HG03442 (cell line): ENCODE measurements at regions not wholly inside any gene's neighbourhood (a gene's known extent, or its start where the extent isn't known, plus 50 kb on each side); places are given as distances from the start of the nearest gene placed in this dataset.

Source experiments
- ATAC-seq: cut with Tn5 transposase; IDR thresholded peaks from one replicate; pipeline ENCODE4 v1.9.1; 2021; ENCODE audit warnings: mild to moderate bottlenecking, moderate library complexity; ENCODE audit not compliant: unreplicated experiment

DNA sequence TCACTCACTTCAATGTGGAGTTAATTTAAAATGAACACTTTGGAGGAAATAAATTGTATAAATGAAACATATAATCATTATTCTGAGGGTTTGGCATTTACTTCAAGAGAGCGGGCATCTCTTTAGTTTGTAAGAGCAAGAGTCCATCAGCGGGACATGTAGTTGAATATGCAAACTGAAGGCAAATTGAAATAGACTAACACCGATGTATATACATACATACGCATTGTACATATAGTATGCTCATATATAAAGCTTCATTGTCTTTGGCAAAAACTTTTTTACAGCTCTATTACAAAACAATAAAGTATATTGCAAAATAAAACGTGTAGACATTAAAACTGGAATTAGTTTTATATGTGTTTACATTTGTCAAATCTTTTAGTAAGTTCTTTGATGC lies 328.9 kb downstream of the LTN1 start:
- ATAC-seq = no peak

DNA sequence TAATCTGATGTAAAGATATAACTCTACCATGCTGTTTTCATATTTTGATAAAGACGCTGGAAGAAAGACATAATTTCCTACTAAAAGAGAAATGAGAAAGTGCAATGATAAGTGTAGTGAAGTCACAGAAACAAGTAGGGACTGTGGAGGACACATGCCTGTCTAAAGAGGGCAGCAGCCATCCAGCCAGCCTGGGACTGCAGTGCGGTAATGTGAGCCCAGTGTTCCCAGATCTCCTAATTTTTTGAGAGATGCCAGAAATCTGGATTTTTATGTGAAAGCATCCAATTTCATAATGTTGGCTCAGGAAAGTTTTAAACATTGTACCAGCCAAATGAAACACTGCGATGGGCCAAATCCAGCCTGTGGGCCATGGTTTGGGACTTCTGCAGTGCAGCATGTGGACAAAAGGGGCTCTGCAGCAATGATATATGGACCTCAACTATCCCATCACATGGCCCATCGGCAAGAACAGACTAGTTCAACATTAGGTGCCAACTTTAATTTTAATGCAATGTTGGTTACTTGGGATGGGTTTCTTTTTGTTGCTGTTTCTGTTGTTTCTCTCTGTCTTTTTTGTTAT lies 329.5 kb downstream of the LTN1 start:
- ATAC-seq = no peak

DNA sequence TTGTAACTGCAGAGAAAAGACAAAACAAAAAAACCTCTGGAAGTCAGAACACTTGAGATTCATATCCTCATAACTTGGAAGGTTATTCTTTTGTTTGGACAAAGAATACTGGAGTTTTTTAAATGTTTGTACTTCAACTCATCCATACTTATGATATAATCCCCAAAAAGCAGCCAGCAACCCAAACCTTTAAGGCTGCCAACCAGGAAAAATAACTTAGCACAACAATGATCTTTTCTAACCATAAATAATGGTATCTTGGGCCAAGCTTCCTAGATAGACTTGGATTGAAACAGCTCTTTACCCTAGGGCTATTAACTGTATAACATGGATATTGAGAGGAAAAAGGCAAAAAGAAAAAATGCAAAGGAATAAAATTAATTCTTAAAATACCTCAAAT lies 335.1 kb downstream of the LTN1 start:
- no peak for ATAC-seq

DNA sequence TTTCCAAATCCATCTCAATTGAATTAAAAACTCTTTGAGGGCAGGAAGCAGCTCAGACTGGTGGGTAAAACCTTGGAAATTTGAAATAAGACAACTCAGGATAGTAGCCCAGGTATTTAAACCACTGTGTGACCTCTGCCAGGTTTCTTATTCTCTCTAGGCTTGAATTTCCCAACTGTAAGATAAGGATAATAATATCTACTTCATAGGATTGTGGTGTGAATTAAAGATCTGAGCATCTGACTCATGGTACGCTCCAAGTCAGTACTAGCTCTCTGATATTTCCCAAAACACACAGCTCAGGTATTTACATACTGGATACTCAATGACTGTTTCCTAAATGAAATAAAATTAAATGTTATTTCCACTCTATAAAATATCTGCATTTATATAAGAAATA lies 337.2 kb downstream of the LTN1 start:
- ATAC-seq = no peak

DNA sequence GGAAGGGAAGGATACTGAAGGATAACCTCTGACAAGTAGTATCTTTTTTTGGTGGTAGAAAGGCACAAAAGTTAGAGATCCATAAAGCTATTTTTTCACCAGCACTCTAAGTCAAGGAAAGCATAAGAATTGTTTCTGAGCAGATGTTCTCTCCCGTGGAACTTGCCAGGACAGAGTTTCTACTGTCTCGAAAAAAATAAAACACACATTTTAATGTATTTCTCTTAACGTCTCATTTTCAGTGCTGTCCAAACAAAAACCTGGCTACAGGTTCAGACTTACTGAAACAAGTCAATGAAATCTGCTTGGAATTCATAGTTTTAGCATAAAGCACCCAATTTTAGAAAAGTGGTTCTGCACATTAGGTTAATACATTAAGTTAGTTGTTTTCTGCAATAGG lies 338.3 kb downstream of the LTN1 start:
- no peak for ATAC-seq

DNA sequence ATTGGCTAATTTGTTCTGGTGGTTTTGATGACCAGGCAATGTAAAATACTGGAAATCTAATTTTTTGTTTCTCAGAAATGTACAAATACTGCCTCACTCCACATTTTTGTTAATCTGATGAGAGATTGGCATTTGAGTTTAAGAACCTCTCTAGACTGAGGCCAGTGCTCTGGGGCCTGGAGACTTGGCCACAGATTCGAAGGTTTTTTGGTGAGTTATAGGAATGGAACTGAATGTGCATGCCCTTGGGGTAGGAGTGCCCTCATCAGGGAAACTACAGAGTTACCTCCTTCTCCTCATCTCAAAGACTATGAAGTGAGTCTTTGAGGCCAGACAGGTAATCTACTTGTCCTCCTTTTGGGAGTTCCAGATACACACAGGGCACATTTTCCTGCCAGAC lies 347.9 kb downstream of the LTN1 start:
- no peak for ATAC-seq

DNA sequence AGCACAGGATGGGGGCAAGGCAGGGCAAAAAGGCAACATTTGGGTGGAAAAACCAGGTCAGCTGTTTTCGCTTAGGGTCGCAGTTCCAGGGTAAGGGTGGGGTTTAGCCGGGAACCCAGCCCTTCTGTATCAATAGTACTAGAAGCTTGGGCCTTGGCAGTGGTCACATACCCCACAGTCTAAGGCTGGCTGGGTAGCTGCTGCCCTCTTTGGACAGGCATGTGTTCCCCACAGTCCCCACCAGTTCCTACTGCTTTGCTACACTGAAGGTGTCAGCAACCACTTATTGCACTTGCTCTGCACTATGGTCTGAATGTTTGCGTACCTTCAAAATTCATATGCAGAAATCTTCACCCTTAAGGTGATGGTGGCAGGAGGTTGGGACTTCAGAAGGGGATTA lies 349.8 kb downstream of the LTN1 start:
- no peak for ATAC-seq

DNA sequence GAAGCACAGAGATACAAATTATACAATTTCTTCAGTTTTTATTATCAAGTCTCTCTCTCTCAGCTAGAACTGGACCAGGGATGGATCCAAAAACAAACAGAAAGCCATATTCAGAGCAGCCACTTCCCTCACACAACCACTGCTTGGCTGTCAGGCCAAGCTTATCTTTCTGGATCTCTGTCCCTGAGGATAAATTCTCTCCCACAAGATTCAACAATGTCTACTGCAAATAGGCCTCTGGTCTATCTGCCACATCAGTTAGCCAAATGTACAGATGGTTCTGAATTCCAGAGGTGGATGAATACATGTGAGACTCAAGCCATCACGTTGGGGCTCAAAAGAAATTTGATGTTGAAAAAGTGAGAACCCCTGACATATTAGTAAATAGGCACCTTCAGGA lies 350.9 kb downstream of the LTN1 start:
- ATAC-seq = no peak

DNA sequence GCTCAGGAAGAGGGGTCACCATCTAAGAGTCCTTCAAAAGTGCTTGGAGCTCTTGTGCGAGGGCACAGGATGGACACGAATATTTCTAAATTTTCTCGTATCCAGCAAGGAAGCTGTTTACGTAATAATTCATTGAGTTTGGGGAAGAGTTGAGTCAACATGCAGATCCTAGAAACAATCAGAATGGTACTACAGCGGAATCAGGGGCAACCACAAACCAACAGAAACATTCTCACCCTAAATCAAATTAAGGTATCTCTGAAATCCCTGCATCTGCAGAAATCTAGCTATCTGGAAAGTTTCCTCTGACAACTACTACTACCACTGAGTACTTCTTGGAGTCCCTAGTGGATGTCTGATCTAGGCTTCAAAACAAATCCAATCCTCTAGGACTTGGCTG lies 352.4 kb downstream of the LTN1 start:
- no peak for ATAC-seq

DNA sequence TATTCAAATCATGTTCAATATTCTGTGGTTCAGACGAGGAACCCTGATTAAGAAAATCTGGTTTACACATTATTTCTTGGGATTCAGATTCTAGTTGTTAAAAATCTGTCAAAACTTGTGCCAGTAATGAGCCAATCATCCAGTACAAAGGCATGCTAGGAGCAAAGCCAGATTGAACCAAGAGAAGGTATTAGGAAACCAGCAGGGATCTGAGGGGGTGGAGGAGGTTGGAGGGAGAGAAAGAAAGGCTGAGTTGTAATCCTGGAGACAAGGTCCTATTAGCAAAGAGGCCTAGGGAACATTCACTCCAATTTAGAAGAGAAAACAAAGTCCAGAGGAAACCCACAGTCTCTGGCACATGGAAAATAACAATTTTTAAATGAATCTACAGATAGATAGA lies 352.9 kb downstream of the LTN1 start:
- ATAC-seq = no peak

DNA sequence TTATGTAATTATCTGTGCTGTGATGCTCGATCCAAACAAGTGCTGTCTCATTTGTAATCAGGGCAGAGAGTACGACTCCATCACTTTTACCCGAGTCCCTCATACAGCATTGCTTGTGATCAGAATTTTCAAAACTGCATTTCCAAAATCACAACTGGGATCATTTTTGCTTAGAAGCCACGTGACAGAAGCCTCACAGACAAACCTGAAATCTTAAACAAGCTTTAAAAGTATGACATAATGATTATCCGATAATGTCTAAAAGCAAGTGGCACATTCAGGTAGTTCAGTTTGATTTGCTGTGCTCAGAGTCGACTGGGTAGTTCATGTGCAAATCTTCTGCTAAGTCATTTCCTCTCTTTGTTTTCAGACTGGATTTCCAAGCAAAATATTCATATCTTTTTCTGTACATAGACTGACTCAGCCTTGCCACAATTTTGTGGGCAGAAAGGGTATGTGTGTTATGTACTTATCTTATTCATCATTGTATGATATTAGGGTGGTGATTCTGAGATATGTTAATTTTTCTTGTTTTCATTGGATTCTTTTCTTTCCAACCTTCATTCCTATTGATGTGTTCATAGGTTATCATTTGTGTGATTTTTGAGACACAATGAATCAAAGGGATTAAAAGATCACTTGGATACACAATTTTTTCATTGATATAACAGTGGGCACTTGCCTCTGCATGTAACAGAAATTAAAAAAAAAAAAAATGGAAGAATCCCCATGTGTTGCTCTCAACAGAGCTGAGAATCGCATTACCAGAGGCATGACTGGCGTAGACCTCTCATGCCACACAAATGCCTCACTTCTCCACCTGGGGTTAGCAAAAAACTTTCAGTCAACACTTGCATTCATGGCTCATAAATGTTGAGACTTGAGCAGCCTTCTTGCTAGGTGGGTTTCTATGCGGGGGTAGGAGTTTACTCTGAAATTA lies 355.7 kb downstream of the LTN1 start:
- no peak for ATAC-seq

DNA sequence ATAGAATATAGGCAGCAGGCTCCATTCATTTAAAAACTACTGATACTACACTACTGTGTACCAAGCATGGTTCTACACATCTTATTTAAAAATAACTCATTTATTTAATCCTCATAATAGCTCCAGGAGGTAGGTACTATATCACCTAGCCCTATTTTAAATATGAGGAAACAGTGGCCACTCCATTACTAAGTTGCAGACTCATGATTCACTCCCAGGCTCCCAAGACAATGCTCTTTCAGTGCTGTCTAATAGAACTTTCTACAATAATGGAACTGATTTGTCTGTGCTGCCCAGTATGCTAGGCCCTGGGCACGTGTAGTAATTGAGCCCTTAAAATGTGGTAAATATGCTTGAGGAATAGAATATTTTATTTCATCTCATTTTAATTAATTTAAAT lies 357.1 kb downstream of the LTN1 start:
- no peak for ATAC-seq

DNA sequence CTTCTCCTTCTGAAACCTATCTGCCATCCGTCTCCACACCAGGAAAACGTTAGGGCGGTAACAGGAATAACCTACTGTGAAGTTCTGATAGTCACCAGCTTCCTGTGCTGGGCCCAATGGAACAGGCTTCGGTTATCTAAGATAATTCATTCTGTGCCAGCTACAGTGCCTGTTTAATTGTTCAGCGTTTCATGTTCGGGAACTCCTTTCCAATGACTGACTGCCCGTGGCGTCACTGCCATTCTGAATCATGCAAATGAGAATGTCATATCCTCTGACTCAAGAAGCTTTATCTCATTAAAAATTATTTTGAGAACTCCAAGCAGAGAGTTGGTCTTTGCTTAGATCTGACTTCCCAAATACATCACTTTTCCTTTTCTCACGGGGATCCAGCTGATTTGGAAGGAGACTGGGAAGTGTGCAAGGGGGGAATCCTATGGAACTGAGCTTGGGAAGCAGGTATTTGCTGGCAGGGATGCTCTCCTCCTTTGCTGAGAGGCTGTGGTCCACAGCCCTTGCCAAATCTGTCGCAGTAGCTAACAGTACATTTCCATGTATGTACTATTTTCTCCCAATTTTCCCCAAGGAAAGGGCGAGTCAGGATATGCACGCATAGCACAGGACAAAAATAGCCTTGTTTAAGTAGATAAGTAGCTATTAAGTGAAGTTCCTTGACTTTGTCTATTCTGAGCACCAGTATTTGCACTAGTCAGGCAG lies 358.7 kb downstream of the LTN1 start:
- no peak for ATAC-seq

DNA sequence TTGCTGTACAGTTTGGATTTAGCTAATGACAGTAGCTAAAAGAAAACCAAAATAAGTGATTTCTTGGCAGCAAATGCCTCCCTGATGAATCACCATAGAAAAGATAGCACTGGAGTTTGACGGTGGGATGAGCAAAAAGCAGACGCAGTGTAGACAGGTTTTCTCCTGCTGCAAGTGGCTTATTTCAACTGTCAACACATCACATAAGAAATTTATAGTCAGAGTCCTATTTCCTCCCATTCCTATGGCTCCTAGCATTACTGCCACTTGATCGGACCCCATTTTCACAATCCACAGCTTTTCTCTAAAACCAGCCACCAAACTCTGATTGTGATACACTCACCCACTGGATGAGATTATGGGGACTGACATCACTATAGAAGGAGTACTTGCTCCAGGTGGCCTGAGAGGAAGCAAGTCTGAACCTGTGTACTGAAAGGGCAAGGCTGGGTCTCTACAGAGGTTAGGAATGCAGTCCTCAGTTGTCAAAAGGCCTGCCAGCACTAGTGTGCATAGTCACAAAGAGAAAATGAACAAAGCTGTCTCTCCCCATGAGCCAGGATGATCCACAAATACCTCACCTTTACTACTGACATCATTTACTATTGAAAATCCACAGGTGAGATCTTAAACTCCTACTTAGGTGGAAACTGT lies 359.8 kb downstream of the LTN1 start:
- no peak for ATAC-seq

DNA sequence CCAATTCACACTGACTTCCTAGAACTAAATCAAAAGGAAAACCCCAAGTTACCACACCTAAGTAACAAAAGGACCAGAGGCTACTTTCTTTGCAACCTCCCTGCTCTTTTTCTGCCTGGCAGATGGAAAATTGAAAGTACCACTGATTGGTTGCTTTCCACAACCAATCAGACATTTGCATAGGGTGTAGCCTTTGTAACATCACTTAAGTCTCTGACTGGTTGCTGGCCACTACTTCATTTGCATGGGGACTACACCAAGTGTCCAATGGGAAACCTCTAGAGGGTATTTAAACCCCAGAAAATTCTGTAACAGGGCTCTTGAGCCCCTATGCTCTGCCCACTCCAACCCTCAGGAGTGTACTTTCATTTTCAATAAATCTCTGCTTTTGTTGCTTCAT lies 365.0 kb downstream of the LTN1 start:
- no peak for ATAC-seq

DNA sequence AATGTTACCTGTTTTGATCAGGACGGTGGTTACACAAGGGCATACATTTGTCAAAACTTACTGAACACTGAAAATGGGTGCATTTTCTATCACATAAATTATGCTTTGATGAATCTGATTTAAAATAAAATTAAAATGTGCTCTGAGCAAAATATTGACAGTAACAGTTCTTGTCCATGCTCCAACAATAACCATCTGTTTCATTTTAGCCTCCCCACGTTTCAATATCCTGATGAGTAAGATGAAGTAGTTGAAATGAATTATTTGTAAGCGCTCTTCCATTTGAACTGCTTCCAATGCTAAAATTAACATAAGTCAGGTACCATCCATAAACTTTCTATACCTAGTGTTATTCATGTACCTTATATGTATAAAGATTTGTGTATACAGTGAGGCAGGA lies 365.4 kb downstream of the LTN1 start:
- ATAC-seq = no peak

DNA sequence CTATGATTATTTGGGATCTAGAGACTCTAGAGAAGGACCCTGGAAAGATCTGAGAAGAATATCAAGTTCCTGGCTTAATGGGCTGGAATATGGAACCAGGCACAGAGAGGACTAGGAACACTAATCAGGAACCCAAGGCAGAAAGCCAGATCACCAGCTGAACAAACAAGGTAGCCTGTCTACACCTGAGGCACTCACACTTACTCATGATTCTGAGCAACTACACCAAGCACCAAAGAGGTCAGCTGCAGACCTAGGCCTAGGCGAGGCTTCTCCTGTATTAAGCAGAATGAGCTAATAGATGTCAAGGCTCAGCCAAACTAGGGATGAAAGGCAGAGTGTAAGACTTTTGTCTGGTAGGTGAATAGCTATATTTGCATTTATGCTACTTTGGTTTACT lies 368.1 kb downstream of the LTN1 start:
- no peak for ATAC-seq

DNA sequence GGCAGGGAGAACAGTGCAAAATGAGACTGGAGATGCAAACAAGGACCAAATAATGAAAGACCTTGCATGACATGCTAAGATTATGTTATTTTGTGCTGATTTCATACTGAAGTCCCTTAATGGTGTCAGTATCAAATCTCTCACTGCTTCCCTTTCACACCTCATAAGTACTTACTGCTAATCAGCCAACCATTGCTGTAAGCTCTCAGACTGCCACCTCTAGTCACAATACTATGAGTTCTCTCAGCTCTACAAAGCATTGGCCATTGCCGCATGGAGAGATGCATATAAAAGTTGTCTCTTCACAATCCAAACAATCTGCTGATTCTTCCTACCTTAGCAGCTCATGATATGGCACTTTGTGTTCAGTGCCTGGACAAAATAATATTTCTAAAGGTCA lies 375.4 kb downstream of the LTN1 start:
- ATAC-seq = no peak

DNA sequence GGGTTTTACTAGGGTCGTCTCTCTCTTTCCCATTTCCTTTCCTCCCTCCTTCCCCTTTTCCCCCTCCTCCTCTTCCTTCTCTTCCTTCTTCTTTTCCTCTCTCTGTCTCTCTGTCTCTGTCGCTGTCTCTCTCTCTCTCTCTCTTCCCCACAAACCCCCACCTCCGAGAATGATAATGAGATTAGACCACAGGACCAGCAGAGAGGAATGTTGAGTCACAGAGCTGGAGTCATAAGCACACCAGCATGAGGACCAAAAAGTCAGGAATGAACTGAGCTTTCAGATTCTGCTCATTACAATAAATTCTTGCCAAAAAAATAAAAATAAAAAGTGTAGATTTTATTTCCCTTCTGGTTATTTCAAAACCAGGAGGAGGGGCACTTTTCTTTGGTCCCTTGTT lies 377.4 kb downstream of the LTN1 start:
- ATAC-seq = no peak

DNA sequence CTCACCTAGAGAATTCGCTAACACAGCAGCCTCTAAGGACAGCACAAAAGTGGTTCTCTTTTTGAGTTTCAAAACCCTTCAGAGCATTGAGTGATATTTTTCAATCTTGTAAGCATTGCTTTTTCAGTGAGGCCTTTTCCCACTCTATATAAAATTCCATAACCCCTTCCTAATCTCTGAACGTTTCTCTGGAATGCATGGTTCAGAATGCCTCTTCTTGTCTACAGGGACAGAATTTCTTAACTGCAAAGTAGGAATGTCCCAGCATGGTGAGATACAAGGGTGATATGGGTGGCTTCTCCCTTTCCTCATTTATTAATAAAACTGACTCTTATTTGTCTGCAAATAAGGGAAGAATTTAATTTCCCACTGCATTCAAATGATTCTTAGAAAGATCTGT lies 377.9 kb downstream of the LTN1 start:
- no peak for ATAC-seq

DNA sequence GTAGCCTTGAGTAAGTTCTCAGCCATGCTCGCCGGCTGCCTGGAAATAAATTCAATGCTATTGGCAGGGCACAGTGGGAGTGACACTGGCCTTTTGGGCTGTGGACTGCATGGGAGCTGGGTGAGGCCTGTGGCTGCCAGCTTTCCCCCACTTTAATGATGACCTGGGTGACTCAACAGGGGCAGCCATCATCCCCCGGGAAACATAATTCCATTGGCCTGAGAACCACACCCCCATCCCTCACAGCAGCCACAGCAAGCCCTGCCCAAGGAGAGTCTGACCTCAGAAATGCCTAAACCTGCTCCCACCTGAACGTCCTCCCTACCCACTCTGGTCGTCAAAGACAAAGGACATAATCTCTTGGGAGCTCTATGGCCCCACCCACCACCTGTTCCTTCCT lies 384.0 kb downstream of the LTN1 start:
- no peak for ATAC-seq

DNA sequence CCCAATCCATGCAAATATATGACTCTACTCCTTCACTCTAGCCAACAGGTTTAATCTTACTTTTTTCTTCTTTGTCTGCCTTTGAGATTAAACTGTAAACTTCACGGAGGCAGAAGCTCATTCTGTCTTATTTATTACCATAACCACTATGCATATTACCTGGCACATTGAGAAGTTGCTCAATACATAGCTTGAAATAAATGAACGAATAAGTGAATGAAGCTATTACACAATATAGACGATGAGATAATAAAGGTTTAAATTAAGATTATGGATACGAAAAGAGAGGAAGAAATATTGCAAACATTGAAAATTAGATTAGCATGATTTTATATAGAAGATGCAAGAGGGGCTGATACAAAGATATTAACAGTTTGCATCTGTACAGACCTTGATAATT lies 385.1 kb downstream of the LTN1 start:
- no peak for ATAC-seq
